Left lung (tissue), 4 donors: ENCODE measurements at regions not wholly inside any gene's neighbourhood (a gene's known extent, or its start where the extent isn't known, plus 50 kb on each side); places are given as distances from the start of the nearest gene placed in this dataset.

Source experiments
- ATAC-seq: fragments of 200-7000 bp; cut with Tn5 transposase; one replicate; pipeline ENCODE4 v1.9.1; 2020; ENCODE audit warnings: moderate library complexity
- DNase-seq, 4 donors: peaks; one replicate each; pipeline ENCODE4 v3.0.0-alpha.2; 2013 to 2020
- H3K27ac ChIP-seq, 2 donors: fragments of 200-600 bp; sonication (generic) in 1 of 2; one replicate each; pipeline versions ENCODE4 v1.5.0 to v1.8.0; 2020 to 2021
- H3K27me3 ChIP-seq, 2 donors: fragments of 200-600 bp; sonication (generic) in 1 of 2; one replicate each; pipeline versions ENCODE4 v1.5.0 to v1.8.0; 2020 to 2021
- H3K36me3 ChIP-seq, 2 donors: fragments of 200-600 bp; sonication (generic) in 1 of 2; one replicate each; pipeline versions ENCODE4 v1.5.0 to v1.8.0; 2020 to 2021
- H3K4me1 ChIP-seq, 2 donors: fragments of 200-600 bp; one replicate each; pipeline ENCODE4 v1.8.0; 2021
- H3K4me3 ChIP-seq, 2 donors: fragments of 200-600 bp; sonication (generic) in 1 of 2; one replicate each; pipeline versions ENCODE4 v1.5.0 to v1.8.0; 2020 to 2021; ENCODE audit warnings: mild to moderate bottlenecking in 1 of 2
- H3K9me3 ChIP-seq, 2 donors: fragments of 200-600 bp; sonication (generic) in 1 of 2; one replicate each; pipeline versions ENCODE4 v1.5.0 to v1.8.0; 2020 to 2021
- intact Hi-C, 2 donors: fragments of 100-400 bp; cut with DNase I; formaldehyde crosslinking; loops; one replicate each; pipeline versions ENCODE4 v1.11.2 to v1.14.2; 2022
- TF ChIP-seq, protein P1 (sequence below), 2 donors: fragments of 200-600 bp; sonication (generic) in 1 of 2; IDR thresholded peaks; one replicate each; pipeline versions ENCODE4 v1.5.0 to v1.8.0; 2021; ENCODE audit warnings: antibody characterized with exemption in 2 of 2
- donor health status: DM: no; HTN: yes; CAD: no.
- donor health status: DM: no; HTN: no; CAD: no.

DNA sequence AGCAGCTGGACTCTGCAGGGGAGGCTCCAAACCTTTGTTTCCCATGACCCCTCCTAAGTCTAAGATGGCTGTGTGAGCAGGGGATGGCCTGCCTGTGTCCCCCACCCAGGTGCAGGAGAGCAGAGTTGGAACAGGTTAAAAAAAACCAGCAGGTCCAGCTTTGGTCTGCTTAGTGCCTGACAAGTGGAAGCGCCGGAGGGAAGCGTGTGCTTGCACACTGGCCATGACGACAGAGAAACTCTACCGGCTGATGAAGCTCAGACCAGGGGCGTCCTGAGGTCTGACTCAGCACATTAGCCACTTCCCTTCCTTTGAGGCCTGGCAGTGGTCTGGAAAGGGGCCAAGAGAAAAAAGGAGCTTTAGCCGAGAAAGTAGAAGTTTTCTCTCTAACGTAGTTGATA lies 280.1 kb downstream of the VRK1 start:
- peak; percentile 71 for ATAC-seq
- Histone ChIP-seq H3K9me3 (no peaks in the 10 kb centered on the region), H3K36me3 (no peaks in the 10 kb centered on the region), H3K27ac (no peak overlapping the region), H3K4me1 (no peaks in the 10 kb centered on the region), H3K4me3 (no peak overlapping the region), H3K27me3 (peaks cover 0 to 38% of the 10 kb centered on the region in 2 donors)
- TF ChIP-seq, protein P1, sequence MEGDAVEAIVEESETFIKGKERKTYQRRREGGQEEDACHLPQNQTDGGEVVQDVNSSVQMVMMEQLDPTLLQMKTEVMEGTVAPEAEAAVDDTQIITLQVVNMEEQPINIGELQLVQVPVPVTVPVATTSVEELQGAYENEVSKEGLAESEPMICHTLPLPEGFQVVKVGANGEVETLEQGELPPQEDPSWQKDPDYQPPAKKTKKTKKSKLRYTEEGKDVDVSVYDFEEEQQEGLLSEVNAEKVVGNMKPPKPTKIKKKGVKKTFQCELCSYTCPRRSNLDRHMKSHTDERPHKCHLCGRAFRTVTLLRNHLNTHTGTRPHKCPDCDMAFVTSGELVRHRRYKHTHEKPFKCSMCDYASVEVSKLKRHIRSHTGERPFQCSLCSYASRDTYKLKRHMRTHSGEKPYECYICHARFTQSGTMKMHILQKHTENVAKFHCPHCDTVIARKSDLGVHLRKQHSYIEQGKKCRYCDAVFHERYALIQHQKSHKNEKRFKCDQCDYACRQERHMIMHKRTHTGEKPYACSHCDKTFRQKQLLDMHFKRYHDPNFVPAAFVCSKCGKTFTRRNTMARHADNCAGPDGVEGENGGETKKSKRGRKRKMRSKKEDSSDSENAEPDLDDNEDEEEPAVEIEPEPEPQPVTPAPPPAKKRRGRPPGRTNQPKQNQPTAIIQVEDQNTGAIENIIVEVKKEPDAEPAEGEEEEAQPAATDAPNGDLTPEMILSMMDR (IDR thresholded peaks at IDR 0.05): no peak
- peak in 3 of 4 donors; percentile 5 to 67 (median 28) for DNase-seq
- intact Hi-C loops: no loop called here

DNA sequence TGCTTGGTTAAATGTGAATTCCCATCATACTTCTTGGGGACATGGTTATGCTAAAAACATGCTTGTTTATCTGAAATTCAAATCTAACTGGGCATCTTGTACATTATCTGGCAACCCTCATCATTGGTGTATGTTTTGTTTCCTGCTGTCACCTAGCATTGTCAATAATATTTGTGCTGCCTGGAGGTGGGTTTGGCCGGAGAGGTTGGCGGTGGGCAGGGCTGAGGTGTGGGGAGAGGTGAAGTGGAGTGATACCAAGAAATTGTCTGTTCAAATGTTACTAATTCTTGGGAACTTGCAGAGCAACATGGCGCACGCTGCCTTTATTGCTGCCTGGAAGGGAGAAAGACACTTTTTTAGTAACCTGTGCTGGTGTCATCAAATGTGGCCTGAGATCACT lies 280.5 kb downstream of the VRK1 start:
- H3K36me3 ChIP-seq: no peaks in the 10 kb centered on the region
- H3K4me1 ChIP-seq: no peaks in the 10 kb centered on the region
- H3K27me3 ChIP-seq: peaks cover 0 to 38% of the 10 kb centered on the region in 2 donors
- H3K27ac ChIP-seq: no peak overlapping the region
- H3K4me3 ChIP-seq: no peak overlapping the region
- TF ChIP-seq, protein P1 (IDR thresholded peaks at IDR 0.05): no peak
- H3K9me3 ChIP-seq: no peaks in the 10 kb centered on the region
- DNase-seq (no peak), ATAC-seq (no peak)
- intact Hi-C loops: no loop called here

DNA sequence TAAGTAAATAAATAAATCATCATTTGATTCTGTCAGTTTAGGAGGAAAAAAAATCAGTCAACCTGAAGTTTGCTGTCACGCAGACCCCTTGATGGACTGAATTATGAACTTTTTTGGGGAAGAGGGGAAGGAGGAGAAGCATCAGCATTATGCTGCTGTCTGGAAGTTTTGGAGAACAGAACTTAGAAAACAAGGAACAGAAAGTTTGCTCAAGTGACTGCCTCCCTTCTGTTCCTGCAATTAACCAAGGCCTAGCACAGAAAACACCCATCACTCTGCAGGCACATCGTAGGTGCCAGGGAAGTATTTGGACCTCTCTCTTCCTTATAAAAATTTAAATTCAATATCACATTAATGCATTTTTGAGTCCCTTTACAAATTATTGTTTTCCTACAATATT lies 283.8 kb downstream of the VRK1 start:
- Histone ChIP-seq H3K9me3 (peaks cover 0 to 4% of the 10 kb centered on the region in 2 donors), H3K4me3 (no peak overlapping the region), H3K4me1 (no peaks in the 10 kb centered on the region), H3K27ac (no peak overlapping the region), H3K27me3 (peaks cover 0 to 16% of the 10 kb centered on the region in 2 donors), H3K36me3 (no peaks in the 10 kb centered on the region)
- DNase-seq (no peak), ATAC-seq (no peak)
- TF ChIP-seq, protein P1 (IDR thresholded peaks at IDR 0.05): no peak
- intact Hi-C loops: no loop called here

DNA sequence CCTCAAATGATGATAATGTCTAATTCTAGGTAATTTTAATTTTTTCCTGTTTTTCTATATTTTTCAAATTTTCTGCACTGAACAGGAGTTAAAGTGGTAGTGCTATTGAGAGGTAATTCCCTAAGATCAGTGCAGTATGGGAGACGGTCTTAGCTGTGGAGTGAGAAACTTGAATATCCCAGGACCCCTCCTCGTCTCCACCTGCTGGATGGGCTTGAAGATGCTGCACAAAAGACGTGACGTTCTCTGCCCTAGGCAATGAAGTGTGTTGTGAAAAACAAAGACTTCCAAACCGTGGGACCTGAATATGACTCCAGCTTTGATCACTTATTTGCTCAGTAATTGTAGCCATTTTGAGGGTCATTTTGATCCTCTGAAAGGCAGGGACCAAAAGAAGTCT lies 298.1 kb downstream of the VRK1 start:
- ATAC-seq (no peak), DNase-seq (no peak)
- H3K27me3 ChIP-seq: no peaks in the 10 kb centered on the region
- no peak overlapping the region for H3K27ac ChIP-seq
- H3K4me3 ChIP-seq: no peak overlapping the region
- TF ChIP-seq, protein P1 (IDR thresholded peaks at IDR 0.05): no peak
- H3K9me3 ChIP-seq: no peaks in the 10 kb centered on the region
- H3K4me1 ChIP-seq: no peaks in the 10 kb centered on the region
- intact Hi-C loops: no loop called here
- H3K36me3 ChIP-seq: no peaks in the 10 kb centered on the region

DNA sequence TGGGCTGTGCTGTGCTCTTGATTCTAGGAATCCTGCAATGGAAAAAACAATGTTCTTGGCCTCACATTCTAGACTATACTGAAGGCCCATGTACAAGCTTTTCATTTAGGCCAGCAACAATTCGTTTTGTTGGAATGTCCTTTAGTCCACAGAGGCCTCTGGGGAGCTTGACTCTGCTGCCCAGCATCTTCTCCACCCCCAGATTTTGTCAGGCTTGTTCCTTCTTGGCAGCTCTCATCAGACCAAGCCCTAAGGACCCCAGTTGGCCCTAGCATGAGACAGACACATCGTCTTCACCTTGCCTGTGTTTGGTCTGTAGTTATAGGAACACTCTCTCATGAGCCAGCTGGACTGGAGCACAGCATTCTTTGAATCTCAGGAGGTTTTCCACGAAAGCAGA lies 300.1 kb downstream of the VRK1 start:
- no peak for DNase-seq
- no peak for ATAC-seq
- Histone ChIP-seq H3K4me1 (no peaks in the 10 kb centered on the region), H3K9me3 (no peaks in the 10 kb centered on the region), H3K36me3 (no peaks in the 10 kb centered on the region), H3K4me3 (no peak overlapping the region), H3K27ac (no peak overlapping the region), H3K27me3 (peaks cover 0 to 14% of the 10 kb centered on the region in 2 donors)
- TF ChIP-seq, protein P1 (IDR thresholded peaks at IDR 0.05): no peak
- intact Hi-C loops: no loop called here
